Keratinocyte (primary cell): ENCODE measurements at regions not wholly inside any gene's neighbourhood (a gene's known extent, or its start where the extent isn't known, plus 50 kb on each side); places are given as distances from the start of the nearest gene placed in this dataset.
"Not testable (repeated sequence)": the region's sequence is repeated elsewhere in the genome, so short reads cannot be mapped to it uniquely, and the experiment has no call there.

Experiments
- DNase-seq: peaks from one replicate; pipeline ENCODE4 v3.0.0-alpha.2; 2011; ENCODE audit warnings: low read depth, missing footprints, low spot score
- FAIRE-seq: peaks from 2 replicates; lab custom pipeline; 2011; peaks lifted over from hg19 to GRCh38; lab: Jason Lieb, UNC
- H2AFZ ChIP-seq: 2 replicates; pipeline ENCODE4 v1.6.0; 2012; ENCODE audit warnings: low read length, control low read depth, inconsistent platforms; ENCODE audit not compliant: control insufficient read depth
- H3K27ac ChIP-seq: 2 replicates; pipeline ENCODE4 v1.5.1; 2011; ENCODE audit warnings: low read length; ENCODE audit not compliant: control insufficient read depth, insufficient read depth
- H3K27me3 ChIP-seq: 3 replicates; pipeline ENCODE4 v1.6.0; 2011; ENCODE audit warnings: low read length; ENCODE audit not compliant: control insufficient read depth, insufficient read depth; ENCODE audit errors: extremely low read depth
- H3K36me3 ChIP-seq, 2 experiments: 2 replicates in 1 of 2; 3 replicates in 1 of 2; pipeline ENCODE4 v1.5.1; 2011; ENCODE audit warnings: low read length in 2 of 2, mild to moderate bottlenecking in 1 of 2; ENCODE audit not compliant: control insufficient read depth in 2 of 2, insufficient read depth in 2 of 2; ENCODE audit errors: extremely low read depth in 1 of 2
- H3K4me1 ChIP-seq: 3 replicates; pipeline ENCODE4 v1.5.1; 2011; ENCODE audit warnings: low read length; ENCODE audit not compliant: control insufficient read depth, insufficient read depth; ENCODE audit errors: extremely low read depth
- H3K4me2 ChIP-seq: 3 replicates; pipeline ENCODE4 v1.6.0; 2011; ENCODE audit warnings: low read depth, low read length; ENCODE audit not compliant: control insufficient read depth, insufficient read depth; ENCODE audit errors: extremely low read depth
- H3K4me3 ChIP-seq, 3 experiments: fragments of 200-600 bp in 1 of 3; sonication (generic) in 1 of 3; 2 replicates in 2 of 3; 3 replicates in 1 of 3; pipeline ENCODE4 v1.5.1; 2011 to 2016; ENCODE audit warnings: low read length in 3 of 3, mild to moderate bottlenecking in 3 of 3, control low read depth in 2 of 3, inconsistent platforms in 1 of 3, low read depth in 1 of 3, mixed read lengths in 1 of 3, mixed run types in 1 of 3, moderate library complexity in 1 of 3; ENCODE audit not compliant: control insufficient read depth in 2 of 3, insufficient read depth in 2 of 3; ENCODE audit errors: extremely low read depth in 1 of 3
- H3K79me2 ChIP-seq: 2 replicates; pipeline ENCODE4 v1.6.0; 2012; ENCODE audit warnings: low read length; ENCODE audit not compliant: control insufficient read depth, insufficient read depth
- H3K9ac ChIP-seq: 3 replicates; pipeline ENCODE4 v1.6.0; 2011; ENCODE audit warnings: low read length; ENCODE audit not compliant: control insufficient read depth, insufficient read depth; ENCODE audit errors: extremely low read depth
- H3K9me1 ChIP-seq: 3 replicates; pipeline ENCODE4 v1.6.0; 2011; ENCODE audit warnings: low read length; ENCODE audit not compliant: control insufficient read depth, insufficient read depth; ENCODE audit errors: extremely low read depth
- H3K9me3 ChIP-seq: 2 replicates; pipeline ENCODE4 v1.5.1; 2012; ENCODE audit warnings: low read depth, low read length; ENCODE audit not compliant: control insufficient read depth
- H4K20me1 ChIP-seq: 3 replicates; pipeline ENCODE4 v1.6.0; 2011; ENCODE audit warnings: low read length; ENCODE audit not compliant: control insufficient read depth, insufficient read depth; ENCODE audit errors: extremely low read depth
- dilution Hi-C: fragments of 300-500 bp; cut with MboI; formaldehyde crosslinking; loops from one replicate; pipeline ENCODE4 v1.7.0; 2020; ENCODE audit warnings: low sequenced_read_pairs; ENCODE audit not compliant: extremely low pct_ligation_motif_present

DNA sequence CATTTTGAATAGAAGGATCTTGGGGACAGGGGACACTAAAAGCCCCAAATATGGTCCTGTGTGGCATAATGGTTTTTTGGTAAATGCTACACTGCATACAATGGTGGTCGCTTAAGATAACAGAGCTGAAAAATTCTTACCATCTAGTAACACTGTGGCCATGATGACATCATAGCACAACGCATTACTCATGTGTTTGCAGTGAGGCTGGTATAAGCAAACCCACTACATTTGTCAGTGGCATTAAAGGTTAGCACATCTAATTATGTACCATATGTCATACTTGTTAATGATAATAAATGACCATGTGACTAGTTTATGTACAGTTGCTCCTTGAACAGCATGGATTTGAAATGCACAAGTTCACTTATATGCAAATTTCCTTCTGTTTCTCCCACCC is 188.4 kb upstream of the TPTE start:
- H3K9me3 ChIP-seq, result peaks cover 24% of the 10 kb centered on the region
- H3K9me1 ChIP-seq, H3K27ac ChIP-seq, H3K4me3 ChIP-seq, H4K20me1 ChIP-seq, H3K4me2 ChIP-seq, H3K79me2 ChIP-seq, H2AFZ ChIP-seq, DNase-seq, dilution Hi-C loops, H3K9ac ChIP-seq, H3K27me3 ChIP-seq, FAIRE-seq, H3K36me3 ChIP-seq, H3K4me1 ChIP-seq: not testable (repeated sequence)

DNA sequence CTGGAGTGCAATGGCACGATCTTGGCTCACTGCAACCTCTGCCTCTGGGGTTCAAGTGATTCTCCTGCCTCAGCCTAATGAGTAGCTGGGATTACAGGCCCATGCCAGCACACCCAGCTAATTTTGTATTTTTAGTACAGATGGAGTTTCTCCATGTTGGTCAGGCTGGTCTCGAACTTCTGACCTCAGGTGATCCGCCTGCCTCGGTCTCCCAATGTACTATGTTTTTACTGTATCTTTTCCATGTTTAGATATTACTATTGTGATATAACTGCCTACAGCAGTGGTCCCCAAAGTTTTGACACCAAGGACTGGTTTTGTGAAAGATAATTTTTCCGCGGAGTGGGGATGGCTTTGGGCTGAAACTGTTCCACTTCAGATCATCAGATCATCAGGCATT is 187.0 kb upstream of the TPTE start:
- H3K36me3 ChIP-seq, H2AFZ ChIP-seq, H3K9ac ChIP-seq, dilution Hi-C loops, H4K20me1 ChIP-seq, H3K4me2 ChIP-seq, H3K79me2 ChIP-seq, FAIRE-seq, H3K9me1 ChIP-seq, H3K27me3 ChIP-seq, H3K4me3 ChIP-seq, H3K4me1 ChIP-seq, H3K27ac ChIP-seq, DNase-seq: not testable (repeated sequence)
- H3K9me3 ChIP-seq, result peaks cover 29% of the 10 kb centered on the region

DNA sequence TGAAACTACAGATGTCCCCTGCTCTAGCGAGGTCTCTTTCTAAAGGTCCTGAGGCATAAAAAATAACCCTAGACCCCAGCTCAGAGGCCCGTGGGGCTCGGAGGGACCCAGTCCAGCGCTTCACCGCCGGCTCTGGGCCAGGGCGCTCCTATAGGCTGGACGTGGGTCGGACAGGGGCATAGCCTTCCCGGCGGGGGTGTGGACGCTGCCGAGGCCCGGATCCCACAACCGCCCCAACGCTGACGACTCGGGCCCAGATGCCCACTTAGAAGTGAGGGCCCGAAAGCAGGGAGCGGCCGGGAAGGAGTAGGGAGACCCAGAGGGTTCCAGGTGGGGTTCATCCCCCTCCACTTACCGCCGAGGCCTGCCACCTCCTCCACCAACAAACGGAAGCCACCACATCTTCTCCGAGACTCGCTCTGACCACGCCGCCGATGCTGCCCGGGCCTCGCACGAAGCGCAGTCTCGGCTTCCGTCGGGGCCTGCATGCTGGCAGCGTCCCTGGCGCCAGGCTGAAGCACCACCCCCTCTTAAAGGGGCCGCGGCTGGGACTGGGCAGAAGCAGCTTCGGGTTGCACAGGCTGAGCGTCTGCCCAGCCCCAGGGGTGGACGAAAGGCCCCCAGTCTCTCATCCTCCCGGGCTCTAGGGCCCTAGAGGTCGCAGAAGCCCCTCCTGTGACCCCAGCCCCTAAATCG is 179.0 kb upstream of the TPTE start:
- H3K4me1 ChIP-seq, H3K9me1 ChIP-seq, dilution Hi-C loops, H3K27me3 ChIP-seq, FAIRE-seq, DNase-seq, H3K79me2 ChIP-seq, H2AFZ ChIP-seq, H3K36me3 ChIP-seq, H3K4me3 ChIP-seq, H3K9ac ChIP-seq, H3K4me2 ChIP-seq, H4K20me1 ChIP-seq, H3K27ac ChIP-seq: not testable (repeated sequence)
- peaks cover 29% of the 10 kb centered on the region for H3K9me3 ChIP-seq

DNA sequence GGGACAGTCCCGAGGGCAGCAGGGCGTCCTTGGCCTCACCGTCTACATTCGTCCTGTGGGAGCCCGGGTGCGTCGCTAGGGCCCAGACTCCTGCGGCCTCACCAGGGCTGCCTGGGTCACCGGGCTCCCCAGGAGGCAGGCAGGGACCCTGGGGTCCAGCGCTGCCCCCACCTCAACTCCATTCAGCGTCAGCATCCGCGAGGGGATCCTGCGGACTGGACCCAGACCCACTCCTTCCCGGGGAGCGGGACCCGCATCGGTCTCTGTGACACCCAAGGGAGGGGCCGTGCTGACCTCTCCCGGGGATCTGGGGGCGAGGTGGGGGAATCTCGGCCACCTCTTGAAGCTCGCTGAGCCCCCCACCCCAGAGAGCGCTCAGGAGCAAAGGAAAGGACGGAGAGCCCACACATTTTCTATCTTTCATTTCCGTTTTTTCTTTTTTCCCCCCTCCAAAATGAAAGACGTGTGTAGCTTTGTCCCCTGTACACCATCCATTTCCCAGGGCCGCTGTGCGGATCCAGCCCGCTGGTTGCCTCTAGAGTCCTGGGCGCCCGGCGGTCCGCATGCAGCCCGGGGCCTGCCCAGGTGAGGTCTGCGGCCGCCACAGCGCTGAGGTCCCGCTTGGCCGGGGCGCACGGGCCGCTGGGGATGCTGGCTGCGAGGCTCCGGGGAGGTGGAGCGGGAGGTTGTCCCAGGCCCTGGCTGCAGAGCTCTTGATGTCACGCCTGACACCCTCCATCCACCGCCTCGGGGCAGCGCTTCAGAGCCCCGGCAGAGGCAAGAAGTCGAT is 178.0 kb upstream of the TPTE start:
- H3K27ac ChIP-seq, H3K79me2 ChIP-seq, H3K36me3 ChIP-seq, DNase-seq, dilution Hi-C loops, H3K4me3 ChIP-seq, H3K9me1 ChIP-seq, H3K9ac ChIP-seq, H3K4me1 ChIP-seq, H2AFZ ChIP-seq, FAIRE-seq, H3K4me2 ChIP-seq, H3K27me3 ChIP-seq, H4K20me1 ChIP-seq: not testable (repeated sequence)
- peaks cover 30% of the 10 kb centered on the region for H3K9me3 ChIP-seq

DNA sequence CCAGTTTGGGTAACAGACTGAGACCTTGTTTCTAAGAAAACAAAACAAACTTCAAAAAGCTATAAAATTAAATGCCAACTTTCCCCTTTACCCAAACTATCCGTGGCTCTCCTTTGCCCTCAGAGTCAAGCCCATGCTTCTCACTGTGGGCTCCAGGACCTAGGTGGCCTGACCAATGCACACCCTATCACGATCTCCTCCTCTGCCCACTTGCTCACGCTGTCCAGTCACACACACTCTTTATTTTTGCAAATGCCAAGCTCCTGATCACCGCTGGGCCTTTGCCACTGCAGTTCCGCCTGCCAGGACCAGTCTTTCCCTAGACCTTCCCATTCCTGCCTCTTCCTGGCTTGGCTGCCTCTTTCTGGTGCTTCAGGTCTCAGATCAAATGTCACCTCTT is 177.1 kb upstream of the TPTE start:
- H3K27me3 ChIP-seq, H3K4me1 ChIP-seq, H4K20me1 ChIP-seq, H3K4me3 ChIP-seq, H3K9me1 ChIP-seq, H3K79me2 ChIP-seq, dilution Hi-C loops, H3K36me3 ChIP-seq, FAIRE-seq, H3K9ac ChIP-seq, H2AFZ ChIP-seq, H3K27ac ChIP-seq, DNase-seq, H3K4me2 ChIP-seq: not testable (repeated sequence)
- peaks cover 26% of the 10 kb centered on the region for H3K9me3 ChIP-seq
